ENCODE measurements at regions not wholly inside any gene's neighbourhood (a gene's known extent, or its start where the extent isn't known, plus 50 kb on each side); places are given as distances from the start of the nearest gene placed in this dataset.

- no peak for DNase-seq
Observed at GRCh38 chr5:141745390-141745789, 63.4 kb upstream of the ARAP3 start.

DNA sequence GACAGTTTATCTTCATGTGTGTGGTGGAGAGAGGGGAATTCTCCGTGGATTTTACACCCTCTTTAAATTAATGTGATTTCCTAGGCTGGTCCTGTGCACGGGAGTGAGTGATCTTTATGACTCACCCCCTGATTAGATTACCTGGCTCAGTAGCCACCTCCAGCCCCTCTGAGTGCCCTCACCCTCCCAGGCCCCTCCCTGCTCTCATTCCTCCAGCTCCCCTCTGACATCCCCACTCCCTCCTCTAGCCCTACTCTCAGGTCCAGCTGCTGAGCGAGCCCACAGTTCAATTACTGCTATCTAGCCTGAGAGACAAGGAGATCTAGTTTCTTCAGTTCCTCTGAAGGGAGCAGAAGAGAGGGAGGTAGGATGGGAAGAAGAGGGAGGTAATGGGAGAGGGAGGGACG, 61.8 kb upstream of the ARAP3 start:
- DNase-seq: no peak

GRCh38 chr5:141742866-141743851, 61.1 kb upstream of the ARAP3 start:
- no peak for DNase-seq

DNA sequence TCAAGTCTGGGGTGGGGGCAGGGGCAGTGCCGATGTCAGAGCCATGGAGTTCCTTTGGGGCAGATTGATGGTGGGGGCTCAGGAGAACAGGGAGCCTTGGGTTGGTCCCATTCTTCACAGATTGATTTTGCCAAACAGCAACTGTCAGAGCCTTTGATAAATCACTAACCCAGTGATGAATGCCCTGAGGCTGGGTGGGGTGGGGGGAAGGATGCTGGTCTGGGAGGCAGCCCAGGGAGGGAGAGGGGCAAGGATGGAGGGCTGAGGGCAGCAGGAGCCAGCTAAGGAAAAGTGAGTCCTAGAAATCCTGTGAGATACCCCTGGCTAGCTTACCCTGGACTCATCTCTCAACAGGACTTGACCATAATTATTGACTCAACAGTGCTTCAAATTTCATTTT, 60.1 kb upstream of the ARAP3 start:
- no peak for DNase-seq

DNA sequence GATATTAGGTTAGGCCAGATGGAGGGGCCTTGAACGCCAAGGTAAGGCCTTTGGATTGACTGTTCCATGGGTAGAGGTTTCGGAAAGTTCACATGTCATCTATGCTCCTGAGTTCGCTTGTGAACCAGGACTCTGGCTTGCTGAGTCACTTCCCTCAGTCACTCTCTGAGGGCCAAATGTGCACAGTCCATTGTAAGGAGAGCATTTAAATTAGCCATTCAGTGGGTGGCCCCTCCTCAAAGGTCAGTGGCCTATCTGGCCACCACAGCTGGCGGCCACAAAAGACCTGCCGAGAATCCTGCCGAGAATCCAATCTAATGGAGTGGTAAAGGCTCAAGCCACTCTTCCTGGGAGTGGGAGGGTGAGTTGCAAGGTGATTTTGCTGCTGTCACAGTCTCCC, 58.9 kb upstream of the ARAP3 start:
- DNase-seq: no peak

- no peak for DNase-seq
Observed at GRCh38 chr5:141737535-141737934, 55.5 kb upstream of the ARAP3 start.

DNA sequence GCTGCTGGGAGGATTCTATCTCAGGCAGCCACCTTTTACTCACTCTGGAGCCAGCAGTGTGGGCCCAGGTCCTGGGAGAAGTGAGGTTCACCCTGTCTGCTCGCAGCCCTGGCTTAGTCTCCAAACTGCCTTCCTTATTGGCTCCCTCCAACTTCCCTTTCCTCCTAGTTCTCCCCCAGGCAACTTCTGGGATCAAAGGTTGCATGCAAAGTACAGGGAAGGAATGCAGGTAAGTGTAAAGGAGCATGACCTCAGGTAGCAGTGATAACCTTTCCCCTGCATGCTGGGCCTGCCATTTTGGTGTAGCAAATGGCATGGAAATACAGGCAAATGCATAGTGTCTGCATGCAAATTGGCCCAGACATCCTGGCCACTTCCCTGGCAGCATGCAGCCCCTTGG, 53.8 kb upstream of the ARAP3 start:
- DNase-seq: no peak

GRCh38 chr5:141734501-141735229, 52.6 kb upstream of the ARAP3 start:
- no peak for DNase-seq

- no peak for DNase-seq
Observed at GRCh38 chr5:141733198-141733597, 51.2 kb upstream of the ARAP3 start.

DNA sequence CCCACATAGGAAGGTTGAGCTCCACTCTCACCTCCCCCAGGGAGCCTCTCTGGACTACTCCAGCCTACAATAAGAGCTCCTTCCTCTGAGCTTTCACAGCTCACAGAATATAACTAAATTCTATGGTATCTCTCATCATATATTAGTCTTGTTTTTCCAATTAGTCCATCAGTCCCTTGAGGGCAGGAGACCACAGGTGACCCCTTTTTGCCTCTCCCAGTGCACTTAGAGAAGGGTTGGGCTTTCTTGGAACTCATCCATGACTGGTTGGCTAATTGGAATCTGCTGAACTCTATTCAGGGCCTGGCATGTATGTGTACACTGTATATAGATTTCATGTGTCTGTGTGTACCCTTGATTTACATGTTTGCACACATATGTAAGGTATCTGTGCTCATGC, 50.4 kb upstream of the ARAP3 start:
- no peak for DNase-seq

Data from NCI-H1694 (cell line).